DMS114 treated with DMSO at 0.1 percent for 48 hours (cell line): ENCODE measurements at regions not wholly inside any gene's neighbourhood (a gene's known extent, or its start where the extent isn't known, plus 50 kb on each side); places are given as distances from the start of the nearest gene placed in this dataset.
"Not testable (repeated sequence)": the region's sequence is repeated elsewhere in the genome, so short reads cannot be mapped to it uniquely, and the experiment has no call there.

Experiments used
- DNase-seq: peaks from one replicate; lab custom pipeline; 2025; ENCODE audit not compliant: unreplicated experiment; lab: John Stamatoyannopoulos, UW

DNA sequence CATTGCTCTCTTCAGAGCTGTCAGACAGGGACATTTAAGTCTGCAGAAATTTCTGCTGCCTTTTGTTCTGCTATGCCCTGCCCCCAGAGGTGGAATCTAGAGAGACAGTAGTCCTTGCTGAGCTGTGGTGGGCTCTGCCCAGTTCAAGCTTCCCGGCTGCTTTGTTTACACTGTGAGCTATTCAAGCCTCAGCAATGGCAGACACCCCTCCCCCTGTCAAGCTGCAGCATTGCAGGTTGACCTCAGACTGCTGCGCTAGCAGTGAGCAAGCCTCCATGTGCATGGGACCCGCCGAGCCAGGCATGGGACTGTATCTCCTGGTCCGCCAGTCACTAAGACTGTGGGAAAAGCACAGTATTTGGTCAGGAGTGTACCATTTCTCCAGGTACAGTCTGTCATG, 53.6 kb upstream of the MAPK10 start:
- DNase-seq = not testable (repeated sequence)

DNA sequence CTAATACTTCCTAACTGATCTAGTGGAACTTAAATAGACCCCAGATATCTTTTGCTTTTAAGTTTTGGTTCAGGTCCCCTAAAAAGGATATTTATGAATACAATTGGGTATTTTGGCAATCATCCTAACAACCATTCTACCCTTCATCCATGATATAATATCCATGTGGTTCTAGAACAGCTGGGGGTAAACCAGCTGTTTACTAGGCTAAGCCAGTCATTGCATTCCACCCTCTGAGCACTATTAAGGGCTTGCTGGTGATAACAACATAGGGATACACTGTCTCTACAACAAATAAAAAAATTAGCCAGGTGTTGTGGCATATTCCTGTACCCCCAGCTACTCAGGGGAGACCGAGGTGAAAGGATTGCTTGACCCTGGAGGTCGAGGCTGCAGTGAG, 54.8 kb upstream of the MAPK10 start:
- no peak for DNase-seq

DNA sequence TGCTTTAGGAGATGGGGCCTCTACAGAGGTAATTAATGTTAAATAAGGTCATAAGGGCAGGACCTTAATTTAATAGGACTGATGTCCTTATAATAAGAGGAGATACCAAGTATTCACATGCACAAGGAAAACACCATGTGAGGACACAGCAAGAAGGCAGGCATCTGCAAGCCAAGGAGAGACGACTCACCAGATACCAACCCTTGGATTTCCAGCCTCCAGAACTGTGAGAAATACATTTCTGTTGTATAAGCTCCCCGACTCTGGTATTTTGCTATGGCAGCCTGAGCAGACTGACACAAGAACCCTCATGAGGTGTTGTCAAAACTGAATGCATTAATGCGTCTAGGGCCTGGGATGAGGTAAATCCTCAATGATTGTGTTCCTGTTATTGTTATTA, 56.2 kb upstream of the MAPK10 start:
- no peak for DNase-seq

DNA sequence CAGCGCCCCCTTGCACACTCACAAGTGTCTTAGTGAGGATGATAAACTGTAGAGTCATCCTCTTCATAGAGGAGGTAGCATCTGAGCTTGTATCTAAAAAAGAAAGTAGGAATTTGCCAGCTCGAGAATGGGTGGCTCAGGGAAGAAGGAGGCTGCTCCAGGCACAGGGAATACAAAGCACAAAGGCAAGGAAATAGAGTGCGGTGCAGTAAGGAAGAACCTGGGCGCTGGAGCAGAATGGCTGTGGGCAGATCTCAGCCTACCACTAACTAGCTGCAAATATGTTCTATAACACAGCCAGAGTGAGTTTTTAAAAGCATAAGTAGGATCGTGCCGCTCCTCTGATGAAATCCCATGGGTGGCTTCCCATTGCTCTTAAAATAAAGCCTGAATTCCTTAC, 61.6 kb upstream of the MAPK10 start:
- DNase-seq = no peak

DNA sequence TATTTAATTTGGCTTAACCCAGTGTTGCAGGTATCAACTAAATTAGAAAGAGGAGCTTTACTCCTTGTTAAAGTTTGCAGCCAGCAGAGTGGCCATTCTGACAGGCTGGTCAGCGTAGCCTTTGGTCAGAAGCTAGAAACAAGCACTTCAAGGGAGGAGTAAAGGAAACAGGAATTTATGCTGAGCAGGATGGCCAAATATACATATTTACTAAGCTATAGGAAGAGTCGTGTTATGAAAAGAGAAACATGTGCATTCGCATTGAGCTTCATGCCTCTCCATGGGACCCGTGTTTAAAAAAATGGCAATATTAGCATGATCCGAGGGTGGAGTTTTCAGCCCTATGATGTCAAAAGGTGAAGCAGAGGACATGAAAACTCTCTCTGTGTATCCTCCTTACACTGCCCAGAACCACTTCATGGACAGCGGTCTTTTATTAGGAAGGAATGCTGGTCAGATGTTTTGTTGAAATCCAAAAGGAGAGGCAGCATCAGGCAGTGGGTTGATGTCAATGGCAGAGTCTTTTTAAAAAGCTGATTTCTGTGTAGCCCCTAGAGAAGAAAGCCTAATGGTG, 71.8 kb upstream of the MAPK10 start:
- DNase-seq = no peak

DNA sequence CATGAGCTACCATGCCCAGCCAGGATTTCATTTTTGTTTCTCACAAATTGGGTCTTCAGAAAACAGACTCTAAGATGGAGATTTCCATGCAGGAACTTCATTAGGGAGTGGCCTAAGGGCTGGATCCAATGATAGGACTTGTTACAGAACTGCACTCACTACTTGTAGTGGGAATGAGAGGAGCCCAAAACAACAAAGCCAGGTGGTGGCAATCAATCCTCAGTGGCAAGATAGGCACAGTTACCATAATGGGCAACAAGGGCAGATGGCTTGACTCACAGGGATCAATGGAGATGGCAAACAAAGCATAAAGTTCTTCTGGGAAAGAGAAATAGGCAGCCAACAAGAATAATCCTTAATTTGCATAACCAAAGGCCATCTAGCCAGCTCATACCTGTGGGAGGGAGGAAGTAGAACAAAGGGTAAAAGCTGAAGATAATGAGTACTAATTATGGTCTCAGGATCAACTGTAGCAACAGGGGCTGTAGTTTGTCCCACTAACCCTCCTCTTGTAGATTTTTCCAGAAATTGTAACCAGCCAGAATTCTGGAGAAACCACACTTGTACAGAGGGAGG, 72.8 kb upstream of the MAPK10 start:
- DNase-seq = no peak

DNA sequence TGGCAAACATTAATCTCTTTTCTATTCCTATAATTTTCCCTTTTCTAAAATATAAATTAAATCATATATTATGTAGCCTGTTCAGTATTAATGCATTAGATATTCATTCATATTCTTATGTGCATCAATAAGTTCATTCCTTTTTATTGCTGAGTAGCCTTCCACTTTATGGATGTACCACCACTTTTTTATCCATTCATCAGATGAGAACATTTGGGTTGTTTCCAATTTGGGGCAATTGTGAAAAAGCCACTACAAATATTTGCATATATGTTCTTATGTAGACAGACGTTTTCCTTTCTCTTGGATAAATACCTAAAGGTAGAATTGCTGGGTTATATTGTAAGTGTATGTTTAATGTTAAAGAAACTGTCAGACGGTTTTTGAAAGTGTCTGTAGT, 79.4 kb upstream of the MAPK10 start:
- no peak for DNase-seq

DNA sequence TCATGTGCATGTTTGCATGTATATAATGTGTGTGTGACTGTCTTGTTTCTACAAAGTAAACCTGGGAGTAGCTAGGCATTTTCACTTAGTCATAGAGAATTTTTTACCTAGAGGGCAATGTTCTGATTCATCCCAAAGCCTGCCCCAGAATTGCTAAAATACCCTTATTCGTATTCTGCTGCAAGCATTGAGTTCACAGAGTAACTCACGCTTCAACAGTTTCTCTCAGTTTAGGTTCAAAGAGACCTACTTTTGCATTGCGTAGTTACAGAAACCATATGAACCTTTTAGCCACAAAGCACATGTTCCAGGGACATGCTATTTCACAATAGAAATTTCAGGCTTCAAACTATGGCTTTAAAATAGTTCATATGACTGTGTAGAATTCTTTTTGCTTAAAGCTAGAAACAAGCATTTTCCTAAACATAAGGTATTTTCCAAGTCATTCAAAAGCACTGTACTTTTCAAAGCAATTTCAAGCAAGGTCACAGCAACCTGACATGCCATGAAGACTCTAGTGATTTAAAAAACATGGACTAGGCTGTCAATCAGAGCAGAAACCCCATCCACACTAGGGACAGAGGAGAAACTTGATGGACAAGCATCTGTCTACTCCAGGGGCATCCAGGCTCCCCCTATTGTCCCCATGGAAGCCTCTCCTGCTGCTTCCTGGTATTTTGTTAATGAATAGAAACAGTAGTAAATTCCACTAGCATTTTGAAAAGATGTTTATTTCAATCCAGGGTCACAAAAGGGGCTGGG, 81.5 kb upstream of the MAPK10 start:
- DNase-seq = no peak

DNA sequence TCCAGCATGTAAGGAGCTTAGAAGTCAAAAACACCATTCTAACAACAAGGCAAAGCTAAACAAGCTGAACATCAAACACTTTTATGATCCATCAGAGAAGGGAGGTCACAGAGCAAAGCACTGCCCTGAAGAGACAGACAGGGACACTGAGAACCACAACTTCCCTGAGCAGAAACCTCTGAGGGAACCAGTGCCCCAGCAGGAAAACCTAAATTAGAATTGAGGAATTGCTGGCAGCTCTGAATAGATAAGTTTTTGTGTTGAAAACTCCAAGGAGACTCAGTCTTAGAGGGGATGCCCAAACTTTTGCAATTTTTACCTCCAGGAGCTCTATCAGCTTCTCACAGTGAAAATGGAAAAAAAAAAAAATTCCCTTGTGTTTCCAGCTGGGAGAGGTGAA, 83.0 kb upstream of the MAPK10 start:
- no peak for DNase-seq

DNA sequence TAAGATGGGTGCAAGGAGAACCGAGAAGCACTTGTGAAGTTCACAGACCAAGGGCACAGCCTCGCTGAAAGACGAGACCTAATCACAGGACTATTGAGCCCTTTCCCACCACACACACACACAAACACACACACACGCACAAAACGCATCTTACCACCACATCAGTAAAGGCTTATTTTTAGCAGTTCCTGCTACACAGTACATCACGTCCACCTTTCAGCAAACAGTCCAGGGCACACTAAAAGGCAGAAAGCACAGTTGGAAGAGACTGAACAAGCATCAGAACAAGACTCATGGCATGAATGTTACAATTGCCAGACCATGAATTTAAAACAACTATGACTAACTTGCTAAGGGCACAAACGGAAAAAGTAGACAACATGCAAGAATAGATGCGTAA, 83.6 kb upstream of the MAPK10 start:
- DNase-seq = no peak

DNA sequence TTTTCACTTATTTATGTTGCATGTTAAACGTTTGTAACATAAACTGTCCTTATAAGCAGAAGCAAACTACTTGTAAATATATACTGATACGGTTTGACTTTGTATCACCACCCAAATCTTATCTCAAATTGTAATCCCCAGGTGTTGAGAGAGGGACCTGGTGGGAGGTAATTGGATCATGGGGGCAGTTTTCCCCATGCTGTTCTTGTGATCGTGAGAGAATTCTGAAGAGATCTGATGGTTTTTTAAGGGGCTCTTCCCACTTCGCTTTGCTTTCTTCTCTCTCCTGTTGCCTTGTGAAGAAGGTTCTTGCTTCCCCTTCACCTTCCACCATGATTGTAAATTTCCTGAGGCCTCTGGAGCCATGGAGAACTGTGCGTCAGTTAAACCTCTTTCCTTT, 87.1 kb upstream of the MAPK10 start:
- DNase-seq = no peak

DNA sequence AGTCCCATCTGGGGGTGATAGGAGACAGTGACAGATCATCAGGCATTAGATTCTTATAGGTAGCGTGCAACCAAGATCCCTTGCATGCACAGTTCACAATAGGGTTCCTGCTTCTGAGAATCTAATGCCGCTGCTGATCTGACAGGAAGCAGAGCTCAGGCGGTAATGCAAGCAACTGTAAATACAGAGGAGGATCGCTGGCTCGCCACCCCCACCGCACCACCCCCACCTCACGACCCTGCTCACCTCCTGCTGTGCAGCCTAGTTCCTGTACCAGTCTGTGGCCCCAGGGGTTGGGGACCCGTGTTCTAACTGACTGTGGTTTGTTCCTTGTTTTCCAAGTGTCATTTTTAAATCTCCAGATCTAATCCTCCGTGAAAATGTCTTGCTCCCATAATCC, 89.0 kb upstream of the MAPK10 start:
- no peak for DNase-seq

DNA sequence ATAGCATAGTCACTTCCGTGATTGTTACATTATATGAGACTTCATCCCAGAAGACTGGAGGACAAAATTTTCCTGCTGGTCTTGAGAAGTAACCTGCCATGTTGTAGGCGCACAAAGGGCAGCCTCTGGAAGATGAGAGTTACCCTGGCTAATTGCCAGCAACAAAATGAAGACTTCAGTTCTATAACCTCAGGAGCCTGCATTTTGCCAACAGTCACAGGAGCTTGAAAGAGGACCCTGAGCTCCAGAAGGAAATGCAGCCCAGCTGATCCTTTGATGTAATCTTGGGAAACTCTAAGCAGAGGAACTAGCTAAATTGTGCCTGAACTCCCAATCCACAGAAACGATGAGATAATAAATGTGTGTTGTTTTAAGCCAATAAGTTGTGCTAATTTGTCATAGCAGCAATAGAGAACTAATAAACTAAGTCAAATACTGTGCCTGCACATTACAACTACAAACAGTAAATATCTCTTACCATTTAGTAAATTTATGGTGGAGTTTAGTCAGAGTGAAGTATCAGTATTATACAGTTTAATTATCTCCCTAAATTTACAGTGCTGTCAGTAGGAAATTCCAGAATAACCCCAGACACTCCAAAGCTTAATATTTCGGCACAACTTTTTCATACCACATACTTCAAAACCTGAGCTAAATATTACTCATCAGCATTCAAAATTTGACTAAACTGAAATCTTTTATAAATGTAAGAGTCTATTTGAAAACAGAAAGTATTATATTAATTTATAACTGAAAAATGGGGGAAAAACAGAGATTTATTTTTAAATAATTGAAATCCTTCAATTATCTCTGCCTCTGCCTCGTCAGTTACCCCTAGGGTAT, 90.1 kb upstream of the MAPK10 start:
- no peak for DNase-seq

DNA sequence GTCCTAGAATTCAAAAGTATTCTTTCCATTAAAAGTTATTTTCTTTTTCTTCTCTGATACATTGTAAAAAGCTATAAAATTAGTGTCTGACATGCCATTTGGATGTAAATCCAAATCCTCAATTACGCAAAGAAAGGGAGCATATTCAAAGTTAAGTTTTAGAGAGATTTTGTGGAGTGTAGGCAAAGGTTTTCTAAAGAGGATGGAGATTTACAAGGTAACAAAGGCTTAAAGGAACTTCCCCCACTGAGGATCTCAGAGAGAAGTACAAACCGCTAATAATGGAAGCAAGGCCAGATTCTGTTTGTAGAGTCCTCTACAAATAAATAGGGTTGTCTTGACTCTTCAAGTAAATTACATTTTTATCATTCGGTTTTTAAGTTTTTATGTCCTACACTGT, 91.0 kb upstream of the MAPK10 start:
- no peak for DNase-seq

DNA sequence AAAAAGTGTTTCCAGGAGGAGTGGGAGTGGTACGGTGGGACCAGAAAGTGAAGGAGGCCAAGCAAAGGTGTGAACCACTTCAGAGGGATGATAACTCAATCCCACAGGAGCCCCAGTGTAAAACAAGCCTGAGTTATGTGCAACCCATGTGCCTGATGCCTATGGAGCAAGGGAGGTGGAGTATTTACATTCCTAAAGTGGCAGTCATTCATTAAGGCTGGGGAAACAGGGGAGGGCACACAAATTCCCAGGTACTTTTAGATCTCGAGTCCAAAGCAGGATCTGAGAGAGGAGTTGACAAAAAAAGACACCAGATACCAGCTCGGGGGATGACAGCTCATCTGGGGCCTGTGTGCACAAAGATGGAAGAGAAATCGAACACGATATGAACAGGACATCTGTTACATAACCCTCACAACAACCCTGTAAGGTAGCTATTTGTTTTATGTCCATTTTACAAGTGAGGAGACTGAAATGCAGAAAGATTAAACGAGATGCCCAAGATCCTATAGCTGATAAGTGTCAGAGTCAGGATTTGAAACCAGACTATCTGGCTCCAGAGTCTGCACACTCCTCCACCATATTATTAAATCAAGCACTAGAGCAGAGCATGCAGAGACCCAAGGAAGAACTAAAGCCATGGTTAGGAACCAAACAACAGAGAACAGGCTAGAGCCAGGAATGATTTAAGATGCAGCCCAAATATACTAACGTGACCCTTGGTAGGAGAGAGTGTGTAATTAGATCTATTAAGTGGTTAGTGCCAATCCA, 91.9 kb upstream of the MAPK10 start:
- DNase-seq = no peak

DNA sequence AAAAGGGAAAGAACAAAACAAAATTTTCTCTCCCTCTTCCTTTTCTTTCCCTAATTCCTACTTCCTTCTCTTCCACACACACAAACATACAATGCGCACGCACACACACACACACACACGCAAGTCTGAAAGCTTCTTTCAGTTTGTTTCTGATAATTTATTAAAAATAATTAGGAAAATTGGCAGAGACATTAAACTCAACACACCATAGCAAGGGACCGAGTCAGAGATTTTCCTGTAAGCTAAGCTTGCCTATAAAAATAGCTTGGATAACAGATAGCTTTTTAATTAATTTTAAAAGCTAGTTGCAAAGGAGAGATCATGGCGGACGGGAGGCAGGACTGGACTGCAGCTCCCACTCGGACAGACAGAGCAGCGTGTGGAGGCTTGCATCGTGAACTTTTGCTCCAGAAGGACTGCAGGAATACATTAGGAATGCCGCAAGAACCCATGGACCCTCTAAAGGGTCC, 92.6 kb upstream of the MAPK10 start:
- no peak for DNase-seq

DNA sequence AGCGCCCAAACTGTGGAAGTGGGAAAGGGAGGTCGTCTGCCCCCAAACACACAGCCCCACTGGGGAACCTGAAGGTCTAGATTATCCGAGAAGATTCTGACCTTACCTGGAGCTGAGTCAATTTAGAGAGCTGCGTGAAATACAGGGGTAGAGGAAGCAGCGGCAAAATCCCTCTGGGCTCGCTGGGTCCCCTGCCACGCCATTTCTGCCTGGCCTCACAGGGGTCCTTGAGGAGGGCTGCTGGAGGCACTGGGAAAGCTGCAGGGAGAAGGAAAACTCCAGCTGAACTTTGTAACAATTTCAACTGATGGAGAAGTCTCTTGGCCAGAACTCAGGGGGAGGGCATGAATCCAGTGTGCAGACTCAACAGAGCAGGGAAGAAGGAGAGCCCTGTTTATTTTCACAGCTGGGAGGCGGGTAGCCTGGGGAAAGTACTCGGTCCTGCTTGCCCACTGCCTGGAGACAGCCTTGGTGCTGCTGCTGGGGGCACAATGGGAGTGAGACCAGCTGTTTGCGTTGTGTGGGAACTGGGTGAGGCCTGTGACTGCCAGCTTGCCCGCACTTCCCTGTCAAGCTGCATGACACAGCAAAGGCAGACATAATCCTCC, 93.2 kb upstream of the MAPK10 start:
- no peak for DNase-seq

DNA sequence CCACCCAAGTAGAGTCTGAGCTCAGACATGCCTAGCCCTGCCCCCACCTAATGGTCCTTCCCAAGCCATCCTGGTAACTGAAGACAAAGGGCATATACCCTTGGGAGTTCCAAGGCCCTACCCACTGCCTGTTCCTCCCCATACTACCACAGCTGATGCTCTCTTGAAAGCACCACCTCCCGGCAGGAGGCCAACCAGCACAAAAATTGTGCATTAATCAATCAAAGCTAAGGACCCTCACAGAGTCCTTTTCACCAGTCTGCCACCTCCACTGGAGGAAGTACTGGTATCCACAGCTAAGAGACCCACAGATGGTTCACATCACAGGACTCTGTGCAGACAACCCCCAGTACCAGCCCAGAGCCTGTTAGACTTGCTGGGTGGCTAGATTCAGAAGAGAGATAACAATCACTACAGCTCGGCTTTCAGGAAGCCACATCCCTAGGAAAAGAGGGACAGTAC, 93.8 kb upstream of the MAPK10 start:
- not testable (repeated sequence) for DNase-seq

DNA sequence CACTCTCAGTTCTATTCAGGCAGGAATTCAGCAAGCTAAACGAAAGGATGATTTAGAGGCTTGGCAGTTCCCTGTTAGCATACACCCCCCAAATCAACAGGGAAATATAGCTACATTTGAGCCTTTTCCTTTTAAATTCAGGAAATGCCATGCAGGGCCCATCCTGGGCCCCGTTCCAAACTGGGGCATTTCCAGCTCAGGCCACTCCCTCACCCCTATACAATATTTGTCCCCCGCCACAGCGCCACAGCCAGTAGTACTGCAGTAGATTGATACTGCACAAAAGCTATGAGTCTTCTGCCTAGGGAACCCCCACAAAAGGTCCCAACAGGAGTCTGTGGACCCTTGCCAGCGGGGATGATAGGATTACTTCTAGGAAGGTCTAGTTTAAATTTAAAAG, 102.0 kb upstream of the MAPK10 start:
- no peak for DNase-seq

DNA sequence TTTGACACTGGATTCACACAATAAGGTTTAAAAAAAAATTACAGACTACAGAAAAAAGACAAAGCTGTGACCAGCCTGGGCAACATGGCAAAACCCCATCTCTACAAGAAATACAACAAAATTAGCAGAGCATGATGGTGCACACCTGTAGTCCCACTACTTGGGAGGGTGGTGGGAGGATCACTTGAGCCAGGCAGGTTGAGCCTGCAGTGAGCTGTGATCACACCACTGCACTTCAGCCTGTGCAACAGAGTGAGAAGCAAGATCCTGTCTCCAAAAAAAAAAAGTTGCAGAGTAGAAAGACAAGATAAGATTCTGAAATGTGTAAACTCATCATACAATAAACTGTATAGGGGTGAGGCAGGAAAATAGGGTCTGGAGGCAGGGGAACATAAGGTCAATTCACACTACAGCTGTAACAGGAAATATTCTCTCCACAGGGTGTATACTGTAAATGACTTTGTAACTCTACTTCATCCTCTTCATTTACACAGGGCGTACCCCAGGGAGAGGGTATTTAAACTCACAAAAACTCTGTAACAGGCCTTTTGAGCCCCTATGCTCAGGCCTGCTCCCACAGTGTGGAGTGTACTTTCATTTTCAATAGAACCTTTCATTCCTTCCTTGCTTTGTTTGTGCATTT, 112.6 kb upstream of the MAPK10 start:
- DNase-seq = no peak
